22Rv1 (cell line): ENCODE measurements at regions not wholly inside any gene's neighbourhood (a gene's known extent, or its start where the extent isn't known, plus 50 kb on each side); places are given as distances from the start of the nearest gene placed in this dataset.

ENCODE experiments used
- ZFX ChIP-seq: fragments of 450-650 bp; IDR thresholded peaks from 2 replicates; pipeline ENCODE4 v1.6.1; 2017; ENCODE audit warnings: antibody characterized with exemption, borderline replicate concordance
- TF ChIP-seq, protein P1 (sequence below): fragments of 450-650 bp; IDR thresholded peaks from 2 replicates; pipeline ENCODE4 v1.5.1; 2017; ENCODE audit warnings: mild to moderate bottlenecking

DNA sequence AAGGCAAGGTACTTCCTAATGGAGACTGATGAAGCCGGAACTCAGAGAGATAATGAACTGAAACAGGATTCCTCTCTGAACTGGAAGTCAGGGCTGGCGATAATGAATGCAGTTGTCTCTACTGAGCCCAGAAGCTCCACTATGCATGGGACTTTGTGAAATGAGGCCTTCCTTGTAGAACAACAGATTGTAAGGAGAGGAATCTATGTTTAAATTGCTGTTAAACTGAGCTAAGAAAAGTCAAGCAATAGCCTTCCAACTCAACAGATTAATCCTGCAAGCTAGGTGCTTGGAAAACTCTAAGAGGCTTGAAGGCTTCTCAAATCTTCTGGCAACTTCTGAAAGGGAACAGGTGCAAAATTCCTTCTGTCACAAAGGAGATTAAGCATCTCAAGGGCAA lies 119.5 kb upstream of the ARHGAP5 start:
- TF ChIP-seq, protein P1, sequence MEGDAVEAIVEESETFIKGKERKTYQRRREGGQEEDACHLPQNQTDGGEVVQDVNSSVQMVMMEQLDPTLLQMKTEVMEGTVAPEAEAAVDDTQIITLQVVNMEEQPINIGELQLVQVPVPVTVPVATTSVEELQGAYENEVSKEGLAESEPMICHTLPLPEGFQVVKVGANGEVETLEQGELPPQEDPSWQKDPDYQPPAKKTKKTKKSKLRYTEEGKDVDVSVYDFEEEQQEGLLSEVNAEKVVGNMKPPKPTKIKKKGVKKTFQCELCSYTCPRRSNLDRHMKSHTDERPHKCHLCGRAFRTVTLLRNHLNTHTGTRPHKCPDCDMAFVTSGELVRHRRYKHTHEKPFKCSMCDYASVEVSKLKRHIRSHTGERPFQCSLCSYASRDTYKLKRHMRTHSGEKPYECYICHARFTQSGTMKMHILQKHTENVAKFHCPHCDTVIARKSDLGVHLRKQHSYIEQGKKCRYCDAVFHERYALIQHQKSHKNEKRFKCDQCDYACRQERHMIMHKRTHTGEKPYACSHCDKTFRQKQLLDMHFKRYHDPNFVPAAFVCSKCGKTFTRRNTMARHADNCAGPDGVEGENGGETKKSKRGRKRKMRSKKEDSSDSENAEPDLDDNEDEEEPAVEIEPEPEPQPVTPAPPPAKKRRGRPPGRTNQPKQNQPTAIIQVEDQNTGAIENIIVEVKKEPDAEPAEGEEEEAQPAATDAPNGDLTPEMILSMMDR = no peak
- no peak for TF ChIP-seq ZFX
